GM13976 (cell line): ENCODE measurements at regions not wholly inside any gene's neighbourhood (a gene's known extent, or its start where the extent isn't known, plus 50 kb on each side); places are given as distances from the start of the nearest gene placed in this dataset.
A peak's percentile ranks its signal among the peaks of the same experiment; 100 is the strongest.

Experiments used
- DNase-seq: peaks from one replicate; pipeline ENCODE4 v3.0.0; 2012; ENCODE audit warnings: low spot score
- CTCF ChIP-seq: IDR thresholded peaks from 2 replicates; pipeline ENCODE4 v1.5.1; 2012; ENCODE audit warnings: borderline replicate concordance, mild to moderate bottlenecking; ENCODE audit not compliant: insufficient read depth; ENCODE audit errors: extremely low read depth, missing control alignments, control extremely low read depth
- in situ Hi-C: fragments of 300-500 bp; cut with MboI; formaldehyde crosslinking; loops from one replicate; pipeline ENCODE4 v1.12.0; 2022; ENCODE audit warnings: low sequenced_read_pairs, mixed read lengths, inconsistent platforms; ENCODE audit not compliant: unreplicated experiment

GRCh38 chr22:22106855-22107254 is 124.3 kb upstream of the TOP3B start:
- in situ Hi-C loops, result no loop called here
- no peak for DNase-seq
- TF ChIP-seq CTCF, result no peak

- in situ Hi-C loops, result no loop called here
- no peak for DNase-seq
- TF ChIP-seq CTCF, result no peak
Measured at GRCh38 chr22:22105364-22105763, 122.8 kb upstream of the TOP3B start.

GRCh38 chr22:22103078-22103875 is 120.7 kb upstream of the TOP3B start:
- in situ Hi-C loops, result no loop called here
- DNase-seq, result no peak

GRCh38 chr22:22099833-22100812 is 117.5 kb upstream of the TOP3B start:
- in situ Hi-C loops, result no loop called here
- TF ChIP-seq CTCF, result peak; percentile 49
- no peak for DNase-seq

More at GRCh38 chr22:22103078-22103875, 120.7 kb upstream of the TOP3B start:
- TF ChIP-seq CTCF, result peak; percentile 9

GRCh38 chr22:22099194-22099486 is 116.6 kb upstream of the TOP3B start:
- no peak for TF ChIP-seq CTCF
- in situ Hi-C loops, result no loop called here
- DNase-seq, result peak; percentile 60

GRCh38 chr22:22098457-22099193 is 116.0 kb upstream of the TOP3B start:
- no peak for TF ChIP-seq CTCF
- DNase-seq, result peak; percentile 44
- in situ Hi-C loops, result no loop called here
